Liver (tissue), 3 donors: ENCODE measurements at regions not wholly inside any gene's neighbourhood (a gene's known extent, or its start where the extent isn't known, plus 50 kb on each side); places are given as distances from the start of the nearest gene placed in this dataset.

Source experiments
- EGR1 ChIP-seq, 2 donors: IDR thresholded peaks; 2 replicates each; pipeline ENCODE4 v1.6.1; 2016 to 2018; ENCODE audit warnings: antibody characterized with exemption in 2 of 2, low read depth in 2 of 2
- FOXA1 ChIP-seq: IDR thresholded peaks from 2 replicates; pipeline ENCODE4 v1.6.1; 2016; ENCODE audit warnings: antibody characterized with exemption
- GABPA ChIP-seq, 2 donors: IDR thresholded peaks in 1 of 2; conservative IDR thresholded peaks in 1 of 2; 2 replicates each; pipeline ENCODE4 v1.6.1; 2016; ENCODE audit warnings: antibody characterized with exemption in 2 of 2, mild to moderate bottlenecking in 1 of 2, moderate library complexity in 1 of 2
- JUND ChIP-seq, 2 donors: IDR thresholded peaks; 2 replicates each; pipeline ENCODE4 v1.6.1; 2016; ENCODE audit warnings: antibody characterized with exemption in 2 of 2
- MAX ChIP-seq: IDR thresholded peaks from 2 replicates; pipeline ENCODE4 v1.6.1; 2016; ENCODE audit warnings: antibody characterized with exemption
- NR2F2 ChIP-seq: IDR thresholded peaks from 2 replicates; pipeline ENCODE4 v1.6.1; 2016; ENCODE audit warnings: antibody characterized with exemption
- REST ChIP-seq: IDR thresholded peaks from 2 replicates; pipeline ENCODE4 v1.6.1; 2016; ENCODE audit warnings: antibody characterized with exemption, mild to moderate bottlenecking
- RXRA ChIP-seq, 2 donors: IDR thresholded peaks; 2 replicates each; pipeline ENCODE4 v1.6.1; 2017 to 2018; ENCODE audit warnings: antibody characterized with exemption in 2 of 2, mild to moderate bottlenecking in 1 of 2
- TAF1 ChIP-seq: conservative IDR thresholded peaks from 2 replicates; pipeline ENCODE4 v1.6.1; 2016; ENCODE audit warnings: antibody characterized with exemption, mild to moderate bottlenecking
- TF ChIP-seq, protein P1 (sequence below): fragments of 150-350 bp; IDR thresholded peaks from 2 replicates; pipeline ENCODE4 v1.5.1; 2017; ENCODE audit warnings: improper control_type of control experiment, low read depth, low read length; ENCODE audit not compliant: missing input control
- TF ChIP-seq, protein P2 (sequence below): IDR thresholded peaks from 2 replicates; pipeline ENCODE4 v1.6.1; 2016; ENCODE audit warnings: antibody characterized with exemption
- TF ChIP-seq, protein P3 (sequence below): IDR thresholded peaks from 2 replicates; pipeline ENCODE4 v1.6.1; 2016; ENCODE audit warnings: antibody characterized with exemption
- donor health status: healthy.
- donor health status: healthy.

GRCh38 chr13:57425531-57425930, 206.0 kb upstream of the PCDH17 start:
- no peak for TF ChIP-seq MAX
- no peak for TF ChIP-seq EGR1 (IDR thresholded peaks at IDR 0.05; ENCODE audit: low read depth in 2 of 2)
- no peak for TF ChIP-seq RXRA (IDR thresholded peaks at IDR 0.05)
- TF ChIP-seq, protein P1, sequence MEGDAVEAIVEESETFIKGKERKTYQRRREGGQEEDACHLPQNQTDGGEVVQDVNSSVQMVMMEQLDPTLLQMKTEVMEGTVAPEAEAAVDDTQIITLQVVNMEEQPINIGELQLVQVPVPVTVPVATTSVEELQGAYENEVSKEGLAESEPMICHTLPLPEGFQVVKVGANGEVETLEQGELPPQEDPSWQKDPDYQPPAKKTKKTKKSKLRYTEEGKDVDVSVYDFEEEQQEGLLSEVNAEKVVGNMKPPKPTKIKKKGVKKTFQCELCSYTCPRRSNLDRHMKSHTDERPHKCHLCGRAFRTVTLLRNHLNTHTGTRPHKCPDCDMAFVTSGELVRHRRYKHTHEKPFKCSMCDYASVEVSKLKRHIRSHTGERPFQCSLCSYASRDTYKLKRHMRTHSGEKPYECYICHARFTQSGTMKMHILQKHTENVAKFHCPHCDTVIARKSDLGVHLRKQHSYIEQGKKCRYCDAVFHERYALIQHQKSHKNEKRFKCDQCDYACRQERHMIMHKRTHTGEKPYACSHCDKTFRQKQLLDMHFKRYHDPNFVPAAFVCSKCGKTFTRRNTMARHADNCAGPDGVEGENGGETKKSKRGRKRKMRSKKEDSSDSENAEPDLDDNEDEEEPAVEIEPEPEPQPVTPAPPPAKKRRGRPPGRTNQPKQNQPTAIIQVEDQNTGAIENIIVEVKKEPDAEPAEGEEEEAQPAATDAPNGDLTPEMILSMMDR: no peak
- TF ChIP-seq GABPA (IDR thresholded peaks at IDR 0.05 in 1 of 2, conservative IDR thresholded peaks at IDR 0.05 in 1 of 2): no peak
- no peak for TF ChIP-seq TAF1
- TF ChIP-seq REST: no peak
- TF ChIP-seq, protein P2, sequence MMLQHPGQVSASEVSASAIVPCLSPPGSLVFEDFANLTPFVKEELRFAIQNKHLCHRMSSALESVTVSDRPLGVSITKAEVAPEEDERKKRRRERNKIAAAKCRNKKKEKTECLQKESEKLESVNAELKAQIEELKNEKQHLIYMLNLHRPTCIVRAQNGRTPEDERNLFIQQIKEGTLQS: no peak
- no peak for TF ChIP-seq JUND (IDR thresholded peaks at IDR 0.05)
- TF ChIP-seq NR2F2: no peak
- TF ChIP-seq, protein P3, sequence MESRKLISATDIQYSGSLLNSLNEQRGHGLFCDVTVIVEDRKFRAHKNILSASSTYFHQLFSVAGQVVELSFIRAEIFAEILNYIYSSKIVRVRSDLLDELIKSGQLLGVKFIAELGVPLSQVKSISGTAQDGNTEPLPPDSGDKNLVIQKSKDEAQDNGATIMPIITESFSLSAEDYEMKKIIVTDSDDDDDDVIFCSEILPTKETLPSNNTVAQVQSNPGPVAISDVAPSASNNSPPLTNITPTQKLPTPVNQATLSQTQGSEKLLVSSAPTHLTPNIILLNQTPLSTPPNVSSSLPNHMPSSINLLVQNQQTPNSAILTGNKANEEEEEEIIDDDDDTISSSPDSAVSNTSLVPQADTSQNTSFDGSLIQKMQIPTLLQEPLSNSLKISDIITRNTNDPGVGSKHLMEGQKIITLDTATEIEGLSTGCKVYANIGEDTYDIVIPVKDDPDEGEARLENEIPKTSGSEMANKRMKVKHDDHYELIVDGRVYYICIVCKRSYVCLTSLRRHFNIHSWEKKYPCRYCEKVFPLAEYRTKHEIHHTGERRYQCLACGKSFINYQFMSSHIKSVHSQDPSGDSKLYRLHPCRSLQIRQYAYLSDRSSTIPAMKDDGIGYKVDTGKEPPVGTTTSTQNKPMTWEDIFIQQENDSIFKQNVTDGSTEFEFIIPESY: no peak
- TF ChIP-seq FOXA1: no peak
